Fibroblast of lung (primary cell): ENCODE measurements at regions not wholly inside any gene's neighbourhood (a gene's known extent, or its start where the extent isn't known, plus 50 kb on each side); places are given as distances from the start of the nearest gene placed in this dataset.

Experiments
- DNase-seq, 2 donors: peaks; one replicate each; pipeline versions ENCODE4 v3.0.0 to v3.0.0-alpha.2; 2010; ENCODE audit warnings: low read depth in 2 of 2
- H2AFZ ChIP-seq: 2 replicates; pipeline ENCODE4 v1.5.1; 2012; ENCODE audit warnings: low read length, control low read depth, inconsistent platforms
- H3K27ac ChIP-seq: 2 replicates; pipeline ENCODE4 v1.5.1; 2011; ENCODE audit warnings: low read length, control low read depth; ENCODE audit not compliant: insufficient read depth
- H3K27me3 ChIP-seq: 2 replicates; pipeline ENCODE4 v1.5.1; 2011; ENCODE audit warnings: mild to moderate bottlenecking, low read length; ENCODE audit not compliant: control insufficient read depth, insufficient read depth
- H3K36me3 ChIP-seq: 2 replicates; pipeline ENCODE4 v1.5.1; 2011; ENCODE audit warnings: low read length; ENCODE audit not compliant: control insufficient read depth, insufficient read depth
- H3K4me1 ChIP-seq: 2 replicates; pipeline ENCODE4 v1.5.1; 2011; ENCODE audit warnings: low read length; ENCODE audit not compliant: control insufficient read depth, insufficient read depth; ENCODE audit errors: extremely low read depth
- H3K4me2 ChIP-seq: 2 replicates; pipeline ENCODE4 v1.5.1; 2011; ENCODE audit warnings: low read length, control low read depth; ENCODE audit not compliant: insufficient read depth; ENCODE audit errors: extremely low read depth
- H3K4me3 ChIP-seq, 4 experiments: fragments of 200-600 bp in 1 of 4; sonication (generic) in 1 of 4; replicated peaks in 1 of 4; 2 replicates each; pipeline ENCODE4 v1.5.1; 2011 to 2016; ENCODE audit warnings: low read length in 4 of 4, low read depth in 3 of 4, mild to moderate bottlenecking in 3 of 4, control low read depth in 2 of 4, inconsistent platforms in 1 of 4, mixed read lengths in 1 of 4; ENCODE audit not compliant: insufficient read depth in 1 of 4; ENCODE audit errors: control extremely low read depth in 1 of 4
- H3K79me2 ChIP-seq: 2 replicates; pipeline ENCODE4 v1.5.1; 2012; ENCODE audit warnings: mild to moderate bottlenecking, low read length, inconsistent platforms; ENCODE audit not compliant: control insufficient read depth, insufficient read depth
- H3K9ac ChIP-seq: 2 replicates; pipeline ENCODE4 v1.5.1; 2011; ENCODE audit warnings: mild to moderate bottlenecking, low read length, control low read depth; ENCODE audit not compliant: insufficient read depth
- H3K9me3 ChIP-seq: 2 replicates; pipeline ENCODE4 v1.5.1; 2012; ENCODE audit warnings: low read depth, low read length; ENCODE audit not compliant: control insufficient read depth, insufficient read depth
- H4K20me1 ChIP-seq: 2 replicates; pipeline ENCODE4 v1.5.1; 2011; ENCODE audit warnings: low read length; ENCODE audit not compliant: control insufficient read depth, insufficient read depth; ENCODE audit errors: extremely low read depth
- CTCF ChIP-seq, 2 donors: IDR thresholded peaks in 1 of 2; conservative IDR thresholded peaks in 1 of 2; 1 replicate in 1 of 2; 2 replicates in 1 of 2; pipeline ENCODE4 v1.5.1; 2011 to 2012; ENCODE audit warnings: low read length in 2 of 2, control low read depth in 1 of 2, inconsistent platforms in 1 of 2, low read depth in 1 of 2, mild to moderate bottlenecking in 1 of 2
- EZH2 ChIP-seq: IDR thresholded peaks from 2 replicates; pipeline ENCODE4 v1.5.1; 2012; ENCODE audit warnings: low read length, control low read depth, mild to moderate bottlenecking; ENCODE audit errors: missing control alignments

- H3K9ac ChIP-seq, result no peak overlapping the region
- TF ChIP-seq CTCF (conservative IDR thresholded peaks at IDR 0.05 in 1 of 2, IDR thresholded peaks at IDR 0.05 in 1 of 2; ENCODE audit: low read depth in 1 of 2, low read length in 2 of 2) (no peak), EZH2 (no peak)
- no peak overlapping the region for H3K4me3 ChIP-seq
- no peak overlapping the region for H3K27ac ChIP-seq
- no peaks in the 10 kb centered on the region for H3K9me3 ChIP-seq
- no peaks in the 10 kb centered on the region for H3K79me2 ChIP-seq
- no peak for DNase-seq
- no peaks in the 10 kb centered on the region for H3K27me3 ChIP-seq
- no peaks in the 10 kb centered on the region for H3K4me1 ChIP-seq
- H3K4me2 ChIP-seq, result no peak overlapping the region
- no peak overlapping the region for H2AFZ ChIP-seq
- no peaks in the 10 kb centered on the region for H3K36me3 ChIP-seq
- no peaks in the 10 kb centered on the region for H4K20me1 ChIP-seq
These were observed 329.7 kb upstream of the ADARB2 start for GRCh38 chr10:2067015-2067414.

- Histone ChIP-seq H3K9ac (no peak overlapping the region), H4K20me1 (no peaks in the 10 kb centered on the region), H3K4me2 (no peak overlapping the region), H3K4me3 (no peak overlapping the region), H3K27ac (no peak overlapping the region), H3K4me1 (no peaks in the 10 kb centered on the region), H3K79me2 (no peaks in the 10 kb centered on the region), H3K27me3 (no peaks in the 10 kb centered on the region), H3K9me3 (no peaks in the 10 kb centered on the region), H3K36me3 (no peaks in the 10 kb centered on the region), H2AFZ (no peak overlapping the region)
- no peak for TF ChIP-seq EZH2
- TF ChIP-seq CTCF (conservative IDR thresholded peaks at IDR 0.05 in 1 of 2, IDR thresholded peaks at IDR 0.05 in 1 of 2; ENCODE audit: low read depth in 1 of 2, low read length in 2 of 2), result no peak
- no peak for DNase-seq
These were observed 317.4 kb upstream of the ADARB2 start for GRCh38 chr10:2054728-2055127.

GRCh38 chr10:2053805-2054204, 316.5 kb upstream of the ADARB2 start:
- no peak for DNase-seq
- no peak overlapping the region for H3K27ac ChIP-seq
- no peak overlapping the region for H2AFZ ChIP-seq

More at GRCh38 chr10:2053805-2054204, 316.5 kb upstream of the ADARB2 start:
- no peak overlapping the region for H3K4me2 ChIP-seq
- H3K36me3 ChIP-seq, result no peaks in the 10 kb centered on the region
- no peaks in the 10 kb centered on the region for H3K9me3 ChIP-seq
- no peaks in the 10 kb centered on the region for H3K4me1 ChIP-seq
- H4K20me1 ChIP-seq, result no peaks in the 10 kb centered on the region
- H3K4me3 ChIP-seq, result no peak overlapping the region
- no peaks in the 10 kb centered on the region for H3K79me2 ChIP-seq
- no peaks in the 10 kb centered on the region for H3K27me3 ChIP-seq
- H3K9ac ChIP-seq, result no peak overlapping the region
- TF ChIP-seq EZH2, result no peak
- TF ChIP-seq CTCF (conservative IDR thresholded peaks at IDR 0.05 in 1 of 2, IDR thresholded peaks at IDR 0.05 in 1 of 2; ENCODE audit: low read depth in 1 of 2, low read length in 2 of 2), result no peak
